ENCODE measurements at regions not wholly inside any gene's neighbourhood (a gene's known extent, or its start where the extent isn't known, plus 50 kb on each side); places are given as distances from the start of the nearest gene placed in this dataset.

DNA sequence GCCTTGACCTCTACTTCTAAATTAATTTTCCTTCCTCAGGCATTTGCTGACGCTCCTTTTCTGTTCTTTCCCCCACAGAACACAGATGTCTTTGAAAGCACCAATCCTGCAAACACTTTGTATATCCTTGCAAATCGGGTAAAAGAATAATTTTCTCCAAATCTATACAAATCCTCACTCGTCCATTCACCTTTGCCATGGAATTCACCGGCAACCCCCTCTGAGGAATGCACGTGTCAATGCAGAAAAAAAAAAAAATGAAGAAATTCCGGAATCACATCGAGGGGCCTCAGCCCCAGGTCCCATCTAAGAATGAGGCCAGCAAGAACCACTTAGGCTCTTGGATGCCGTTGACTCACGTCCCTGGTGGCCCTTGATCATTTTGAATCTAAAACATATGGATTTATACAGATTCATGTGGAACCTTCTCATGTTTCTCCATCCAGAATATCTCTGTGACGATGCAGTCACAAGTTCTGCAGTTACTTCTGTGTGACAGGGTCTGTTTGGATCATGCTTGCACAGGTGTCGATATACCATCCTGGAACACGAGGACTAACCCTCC lies 136.9 kb downstream of the RBFOX3 start:
- DNase-seq (ENCODE audit: low read depth in 4 of 4, low spot score in 1 of 4) = no peak

DNA sequence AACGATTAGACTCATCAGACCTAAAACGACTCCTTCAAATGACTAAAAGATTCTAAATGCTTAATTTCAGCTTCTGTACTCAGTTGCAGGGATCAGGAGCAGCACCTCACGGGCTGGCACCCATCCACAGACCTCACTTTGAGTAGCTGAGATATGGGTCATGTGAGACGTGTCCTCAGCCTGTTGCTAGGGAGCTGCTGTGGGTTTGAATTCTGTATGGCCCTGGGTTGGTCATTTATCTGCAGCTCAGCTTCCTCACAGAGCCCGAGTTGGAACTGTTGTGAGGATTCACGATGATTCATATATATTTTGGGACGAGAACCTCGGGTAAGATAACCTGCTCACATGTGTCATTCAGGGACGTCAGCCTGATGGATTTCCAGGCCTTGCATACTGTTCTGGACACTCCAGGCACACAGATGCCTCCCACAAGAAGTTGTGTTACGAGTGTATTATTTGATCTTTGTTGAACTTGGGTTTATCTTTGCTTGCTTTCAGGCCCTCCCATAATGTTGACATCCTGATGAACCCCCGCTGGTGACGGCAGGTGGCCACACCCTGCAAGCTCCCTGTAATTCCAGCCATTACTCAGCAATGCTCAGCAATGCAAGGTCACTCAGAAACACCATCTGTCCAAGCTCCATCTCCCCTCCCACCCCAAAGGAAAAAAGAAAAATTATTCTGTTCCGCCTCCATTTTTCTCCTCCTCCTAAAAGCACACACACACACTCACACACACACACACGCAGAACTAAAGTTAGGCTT lies 137.6 kb downstream of the RBFOX3 start:
- no peak for DNase-seq (ENCODE audit: low read depth in 4 of 4, low spot score in 1 of 4)

- no peak for DNase-seq (ENCODE audit: low read depth in 4 of 4, low spot score in 1 of 4)
Observed at GRCh38 chr17:79470754-79471153, 140.1 kb downstream of the RBFOX3 start.

GRCh38 chr17:79469646-79470045 lies 141.2 kb downstream of the RBFOX3 start:
- no peak for DNase-seq (ENCODE audit: low read depth in 4 of 4, low spot score in 1 of 4)

DNA sequence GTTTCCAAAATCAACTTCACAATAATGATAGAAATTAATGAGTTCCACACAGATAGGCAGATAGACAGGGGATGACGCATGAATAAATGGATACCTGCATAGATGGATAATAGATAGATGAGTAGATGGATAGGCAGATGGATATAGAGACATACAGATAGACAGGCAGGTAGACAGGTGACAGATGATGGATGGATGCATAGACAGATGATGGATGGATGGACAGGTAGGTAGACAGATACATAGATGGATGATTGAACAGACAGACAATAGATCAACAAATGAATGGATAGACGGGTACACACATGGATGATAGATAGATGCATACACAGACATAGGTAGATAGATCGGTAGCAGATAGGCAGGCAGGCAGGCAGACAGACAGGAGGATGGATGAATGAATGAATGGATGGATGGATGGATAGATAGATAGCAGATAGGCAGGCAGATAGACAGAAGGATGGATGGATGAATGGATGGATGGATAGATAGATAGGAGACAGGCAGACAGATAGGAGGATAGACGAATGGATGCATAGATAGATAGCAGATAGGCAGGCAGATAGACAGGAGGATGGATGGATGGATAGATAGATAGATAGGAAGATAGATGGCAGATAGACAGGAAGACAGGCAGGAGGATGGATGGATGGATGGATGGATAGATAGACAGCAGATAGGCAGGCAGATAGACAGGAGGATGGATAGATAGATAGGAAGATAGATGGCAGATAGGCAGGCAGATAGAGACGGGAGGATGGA lies 142.5 kb downstream of the RBFOX3 start:
- DNase-seq (ENCODE audit: low read depth in 4 of 4, low spot score in 1 of 4) = no peak

DNA sequence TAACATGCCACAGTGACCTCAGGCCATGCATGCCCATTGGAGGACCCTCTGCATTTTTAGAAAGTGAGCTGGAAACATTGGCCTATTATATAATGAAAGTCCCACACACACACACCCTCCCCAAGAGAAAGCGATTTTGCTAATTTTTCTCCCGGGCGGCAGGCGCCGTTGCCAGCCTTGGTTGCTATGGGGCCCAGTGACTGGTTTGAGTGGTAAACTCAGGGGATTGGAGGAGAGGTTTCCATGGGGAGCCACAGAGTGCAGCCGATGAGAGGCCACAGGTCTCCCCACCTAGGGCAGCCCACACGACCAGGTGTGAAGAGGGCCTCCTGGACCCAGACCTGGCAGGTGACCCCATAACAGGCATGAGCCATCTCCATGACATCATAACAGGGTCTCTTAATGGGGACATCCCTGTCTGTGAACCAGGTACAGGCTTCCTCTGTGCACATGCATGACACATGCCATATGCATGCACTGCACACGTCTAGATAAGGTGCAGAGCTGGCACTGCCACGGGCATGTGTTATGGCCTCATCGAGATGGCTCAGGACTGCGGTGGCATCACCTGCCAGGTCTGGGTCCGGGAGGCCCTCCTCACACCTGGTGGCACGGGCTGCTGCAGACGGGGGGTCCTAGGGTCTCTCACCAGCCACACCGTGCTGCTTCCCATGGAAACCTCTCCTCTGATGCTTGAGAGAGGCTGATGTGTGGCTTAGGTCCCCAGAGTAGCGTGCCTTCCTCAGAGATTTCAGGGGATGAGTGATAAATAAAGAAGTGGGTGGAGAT lies 144.1 kb downstream of the RBFOX3 start:
- no peak for DNase-seq (ENCODE audit: low read depth in 4 of 4, low spot score in 1 of 4)

GRCh38 chr17:79465681-79466025 lies 145.2 kb downstream of the RBFOX3 start:
- DNase-seq (ENCODE audit: low read depth in 4 of 4, low spot score in 1 of 4) = no peak

- no peak for DNase-seq (ENCODE audit: low read depth in 4 of 4, low spot score in 1 of 4)
Observed at GRCh38 chr17:79465011-79465680, 145.7 kb downstream of the RBFOX3 start.

- no peak for DNase-seq (ENCODE audit: low read depth in 4 of 4, low spot score in 1 of 4)
Observed at GRCh38 chr17:79464318-79465010, 146.4 kb downstream of the RBFOX3 start.

DNA sequence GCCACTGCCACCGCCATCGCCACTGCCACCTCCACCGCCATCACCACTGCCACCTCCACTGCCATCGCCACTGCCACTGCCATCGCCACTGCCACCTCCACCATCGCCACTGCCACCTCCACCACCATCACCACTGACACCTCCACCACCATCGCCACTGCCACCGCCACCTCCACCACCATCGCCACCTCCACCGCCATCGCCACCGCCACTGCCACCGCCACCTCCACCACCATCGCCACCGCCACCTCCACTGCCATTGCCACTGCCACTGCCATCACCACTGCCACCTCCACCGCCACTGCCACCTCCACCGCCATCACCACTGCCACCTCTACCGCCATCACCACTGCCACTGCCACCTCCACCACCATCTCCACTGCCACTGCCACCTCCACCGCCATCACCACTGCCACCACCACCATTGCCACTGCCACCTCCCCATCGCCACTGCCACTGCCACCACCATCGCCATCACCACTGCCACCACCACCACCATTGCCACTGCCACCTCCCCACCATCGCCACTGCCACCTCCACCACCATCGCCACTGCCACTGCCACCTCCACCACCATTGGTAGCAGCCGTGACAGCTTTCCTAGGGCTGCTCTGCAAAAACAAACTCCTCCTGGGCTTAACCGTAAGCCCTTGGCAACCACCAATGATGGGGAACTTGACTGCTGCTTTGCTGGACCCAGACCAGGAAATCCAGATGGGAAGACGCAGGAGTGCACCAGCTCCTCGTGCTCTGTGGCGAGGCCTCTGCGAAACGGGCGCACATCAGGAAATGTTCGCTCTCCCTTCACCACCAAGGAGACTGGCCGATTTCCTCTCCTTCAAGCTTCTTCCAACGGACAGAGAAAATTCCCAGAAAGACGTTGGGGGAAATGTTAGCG lies 147.2 kb downstream of the RBFOX3 start:
- no peak for DNase-seq (ENCODE audit: low read depth in 4 of 4, low spot score in 1 of 4)

- DNase-seq (ENCODE audit: low read depth in 4 of 4, low spot score in 1 of 4) = no peak
Observed at GRCh38 chr17:79461041-79461440, 149.8 kb downstream of the RBFOX3 start.

GRCh38 chr17:79459846-79460245 lies 151.0 kb downstream of the RBFOX3 start:
- DNase-seq (ENCODE audit: low read depth in 4 of 4, low spot score in 1 of 4) = no peak

DNA sequence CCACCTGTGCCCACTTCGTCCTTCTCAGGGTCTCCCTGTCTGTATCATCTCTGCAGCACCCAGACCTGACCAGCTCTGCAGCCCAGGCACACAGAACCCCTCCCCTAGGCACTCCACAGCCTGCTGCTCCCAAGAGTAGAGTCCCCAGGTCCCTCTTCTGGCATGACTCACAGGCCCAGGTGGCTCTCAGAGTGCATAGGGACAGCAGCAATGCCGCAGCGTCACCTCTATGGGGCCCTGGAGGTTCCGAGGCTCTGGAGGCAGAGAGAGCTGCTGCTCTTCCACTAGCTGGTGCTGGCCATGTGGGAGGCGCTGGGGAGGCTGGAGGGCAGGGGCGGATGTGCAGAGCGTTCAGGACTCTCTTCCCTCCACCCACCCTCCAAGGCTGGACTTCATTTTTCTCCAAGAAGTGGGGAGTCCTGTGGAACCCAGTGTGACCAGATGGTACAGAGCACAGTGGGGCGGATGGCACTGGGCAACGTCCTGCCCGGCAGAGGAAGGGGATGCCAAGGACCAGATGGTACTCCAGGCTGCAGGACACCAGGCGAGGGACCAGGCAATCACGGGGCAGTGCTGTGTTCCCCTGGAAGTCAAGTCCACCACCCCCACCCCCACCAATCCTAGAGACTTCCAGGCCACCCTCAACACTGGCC lies 151.7 kb downstream of the RBFOX3 start:
- DNase-seq (ENCODE audit: low read depth in 4 of 4, low spot score in 1 of 4) = no peak

- DNase-seq (ENCODE audit: low read depth in 4 of 4, low spot score in 1 of 4) = no peak
Observed at GRCh38 chr17:79458356-79458755, 152.5 kb downstream of the RBFOX3 start.

GRCh38 chr17:79457889-79458288 lies 153.0 kb downstream of the RBFOX3 start:
- DNase-seq (ENCODE audit: low read depth in 4 of 4, low spot score in 1 of 4) = no peak

GRCh38 chr17:79457376-79457775 lies 153.5 kb downstream of the RBFOX3 start:
- no peak for DNase-seq (ENCODE audit: low read depth in 4 of 4, low spot score in 1 of 4)

GRCh38 chr17:79455636-79456035 lies 155.2 kb downstream of the RBFOX3 start:
- no peak for DNase-seq (ENCODE audit: low read depth in 4 of 4, low spot score in 1 of 4)

GRCh38 chr17:79454826-79455225 lies 156.0 kb downstream of the RBFOX3 start:
- no peak for DNase-seq (ENCODE audit: low read depth in 4 of 4, low spot score in 1 of 4)

- no peak for DNase-seq (ENCODE audit: low read depth in 4 of 4, low spot score in 1 of 4)
Observed at GRCh38 chr17:79453481-79453880, 157.4 kb downstream of the RBFOX3 start.
